HG02943 (cell line): ENCODE measurements at regions not wholly inside any gene's neighbourhood (a gene's known extent, or its start where the extent isn't known, plus 50 kb on each side); places are given as distances from the start of the nearest gene placed in this dataset.
"Not testable (repeated sequence)": the region's sequence is repeated elsewhere in the genome, so short reads cannot be mapped to it uniquely, and the experiment has no call there.

Source experiments
- ATAC-seq: cut with Tn5 transposase; IDR thresholded peaks from one replicate; pipeline ENCODE4 v1.9.1; 2021; ENCODE audit warnings: mild to moderate bottlenecking, low read depth, moderate library complexity; ENCODE audit not compliant: unreplicated experiment

GRCh38 chr3:190995156-190995555 lies 132.7 kb upstream of the GMNC start:
- no peak for ATAC-seq

GRCh38 chr3:190990898-190991297 lies 128.4 kb upstream of the GMNC start:
- no peak for ATAC-seq

- no peak for ATAC-seq
Observed at GRCh38 chr3:190989218-190989617, 126.7 kb upstream of the GMNC start.

DNA sequence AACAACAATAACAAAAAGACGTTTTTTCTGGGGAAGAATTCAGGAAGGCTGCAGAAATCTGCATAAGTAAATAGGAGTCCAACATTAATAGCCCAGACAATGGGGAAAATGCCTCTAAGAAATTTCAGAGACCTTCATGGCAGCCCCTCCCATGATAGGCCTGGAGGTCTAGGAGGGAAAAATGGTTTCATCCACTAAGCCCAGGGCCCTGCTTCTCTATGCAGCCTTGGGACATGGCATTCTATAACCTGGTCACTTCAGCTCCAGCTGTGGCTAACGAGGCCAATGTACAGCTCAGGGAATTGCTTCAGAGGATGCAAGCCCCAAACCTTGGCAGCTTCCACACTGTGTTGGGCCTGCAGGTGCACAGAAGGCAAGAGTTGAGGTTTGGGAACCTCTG lies 125.6 kb upstream of the GMNC start:
- no peak for ATAC-seq

- no peak for ATAC-seq
Observed at GRCh38 chr3:190984502-190985244, 122.2 kb upstream of the GMNC start.

GRCh38 chr3:190983875-190984274 lies 121.4 kb upstream of the GMNC start:
- no peak for ATAC-seq

- ATAC-seq, result no peak
Observed at GRCh38 chr3:190973771-190974170, 111.3 kb upstream of the GMNC start.

DNA sequence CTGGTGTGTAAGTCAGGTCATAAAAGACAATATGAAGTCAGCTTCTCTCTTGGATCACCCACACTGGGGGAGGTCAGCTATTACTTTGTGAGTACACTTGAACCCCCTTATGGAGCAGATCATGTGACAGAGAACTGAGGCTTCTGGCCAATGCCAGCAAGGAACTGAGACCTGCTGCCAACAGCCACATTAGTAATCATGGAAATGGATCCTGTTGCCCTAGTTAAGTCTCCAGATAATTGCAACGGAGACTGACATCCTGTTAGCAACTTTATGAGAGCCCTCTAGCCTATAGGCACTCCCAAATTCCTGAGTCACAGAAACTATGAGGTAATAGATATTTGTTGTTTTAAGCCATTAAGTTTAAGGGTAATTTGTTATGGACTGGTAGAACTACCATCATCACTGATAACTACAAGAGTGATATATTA lies 110.4 kb upstream of the GMNC start:
- no peak for ATAC-seq

GRCh38 chr3:190972196-190972595 lies 109.7 kb upstream of the GMNC start:
- ATAC-seq, result no peak

GRCh38 chr3:190970560-190970959 lies 108.1 kb upstream of the GMNC start:
- ATAC-seq, result no peak

- no peak for ATAC-seq
Observed at GRCh38 chr3:190968616-190969015, 106.1 kb upstream of the GMNC start.

DNA sequence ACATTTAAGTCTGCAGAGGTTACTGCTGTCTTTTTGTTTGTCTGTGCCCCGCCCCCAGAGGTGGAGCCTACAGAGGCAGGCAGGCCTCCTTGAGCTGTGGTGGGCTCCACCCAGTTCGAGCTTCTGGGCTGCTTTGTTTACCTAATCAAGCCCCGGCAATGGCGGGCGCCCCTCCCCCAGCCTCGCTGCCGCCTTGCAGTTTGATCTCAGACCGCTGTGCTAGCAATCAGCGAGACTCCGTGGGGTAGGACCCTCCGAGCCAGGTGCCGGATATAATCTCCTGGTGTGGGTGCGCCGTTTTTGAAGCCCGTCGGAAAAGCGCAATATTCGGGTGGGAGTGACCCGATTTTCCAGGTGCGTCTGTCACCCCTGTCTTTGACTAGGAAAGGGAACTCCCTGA lies 102.4 kb upstream of the GMNC start:
- not testable (repeated sequence) for ATAC-seq

- ATAC-seq, result no peak
Observed at GRCh38 chr3:190959077-190959476, 96.6 kb upstream of the GMNC start.

- ATAC-seq, result no peak
Observed at GRCh38 chr3:190941694-190942260, 79.3 kb upstream of the GMNC start.

DNA sequence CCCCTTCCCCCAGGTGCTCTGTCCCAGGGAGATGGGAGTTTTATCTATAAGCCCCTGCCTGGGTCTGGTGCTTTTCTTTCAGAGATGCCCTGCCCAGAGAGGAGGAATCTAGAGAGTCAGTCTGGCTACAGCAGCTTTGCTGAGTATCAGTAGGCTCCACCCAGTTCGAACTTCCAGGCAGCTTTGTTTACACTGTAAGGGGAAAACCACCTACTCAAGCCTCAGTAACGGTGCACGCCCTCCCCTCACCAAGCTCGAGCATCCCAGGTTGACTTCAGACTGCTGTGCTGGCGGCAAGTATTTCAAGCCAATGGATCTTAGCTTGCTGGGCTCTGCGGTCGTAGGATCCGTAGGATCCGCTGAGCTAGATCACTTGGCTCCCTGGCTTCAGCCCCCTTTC lies 72.1 kb upstream of the GMNC start:
- ATAC-seq, result not testable (repeated sequence)

- no peak for ATAC-seq
Observed at GRCh38 chr3:190926619-190927018, 64.1 kb upstream of the GMNC start.

- ATAC-seq, result no peak
Observed at GRCh38 chr3:190912736-190913135, 50.2 kb upstream of the GMNC start.
